ENCODE measurements at regions not wholly inside any gene's neighbourhood (a gene's known extent, or its start where the extent isn't known, plus 50 kb on each side); places are given as distances from the start of the nearest gene placed in this dataset.

DNA sequence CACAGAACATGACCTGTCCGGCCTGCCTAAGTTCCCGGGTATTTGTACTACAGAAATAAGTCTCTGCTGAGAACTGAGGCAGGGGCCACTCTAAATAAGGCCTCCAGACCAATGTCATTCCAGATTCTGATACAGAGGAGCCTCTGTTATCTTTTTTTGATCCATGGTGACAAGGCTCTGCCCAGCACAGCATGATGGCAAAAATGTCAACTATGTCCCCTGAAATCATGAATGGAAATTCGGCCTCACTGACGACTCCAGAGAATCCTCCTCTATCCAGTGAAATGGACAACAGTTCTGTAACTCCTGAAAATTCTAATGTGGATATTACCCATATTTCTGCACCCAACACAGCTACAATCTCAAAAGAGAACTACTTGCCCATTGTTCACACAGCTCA lies 335.0 kb downstream of the DNAH5 start:
- H3K27me3 Mint-ChIP-seq (ENCODE audit: insufficient read depth), result peaks cover 1% of the 10 kb centered on the region

DNA sequence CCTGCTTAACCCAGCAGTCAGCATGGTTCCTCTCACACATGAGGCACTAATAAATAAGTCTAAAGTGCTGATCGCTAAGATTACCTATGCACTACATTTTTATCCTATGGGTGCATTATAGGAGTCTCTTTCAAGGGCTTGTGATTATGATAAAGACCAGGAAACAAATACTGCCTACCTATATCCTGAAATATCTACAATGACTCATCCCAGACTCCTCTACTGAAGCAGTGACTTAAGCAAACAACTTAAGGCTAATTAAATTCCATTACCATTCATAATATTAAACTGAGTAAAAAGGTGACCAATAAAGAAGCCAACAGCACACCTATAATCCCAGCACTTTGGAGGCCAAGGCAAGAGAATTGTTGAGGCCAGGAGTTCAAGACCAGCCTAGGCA lies 338.4 kb downstream of the DNAH5 start:
- Mint-ChIP-seq H3K27me3 (ENCODE audit: insufficient read depth) (no peaks in the 10 kb centered on the region), H3K36me3 (ENCODE audit: low read depth) (no peaks in the 10 kb centered on the region), H3K27ac (no peak overlapping the region), H3K4me1 (no peaks in the 10 kb centered on the region), H3K4me3 (no peak overlapping the region), H3K9me3 (no peaks in the 10 kb centered on the region)
- TF ChIP-seq, protein P1, sequence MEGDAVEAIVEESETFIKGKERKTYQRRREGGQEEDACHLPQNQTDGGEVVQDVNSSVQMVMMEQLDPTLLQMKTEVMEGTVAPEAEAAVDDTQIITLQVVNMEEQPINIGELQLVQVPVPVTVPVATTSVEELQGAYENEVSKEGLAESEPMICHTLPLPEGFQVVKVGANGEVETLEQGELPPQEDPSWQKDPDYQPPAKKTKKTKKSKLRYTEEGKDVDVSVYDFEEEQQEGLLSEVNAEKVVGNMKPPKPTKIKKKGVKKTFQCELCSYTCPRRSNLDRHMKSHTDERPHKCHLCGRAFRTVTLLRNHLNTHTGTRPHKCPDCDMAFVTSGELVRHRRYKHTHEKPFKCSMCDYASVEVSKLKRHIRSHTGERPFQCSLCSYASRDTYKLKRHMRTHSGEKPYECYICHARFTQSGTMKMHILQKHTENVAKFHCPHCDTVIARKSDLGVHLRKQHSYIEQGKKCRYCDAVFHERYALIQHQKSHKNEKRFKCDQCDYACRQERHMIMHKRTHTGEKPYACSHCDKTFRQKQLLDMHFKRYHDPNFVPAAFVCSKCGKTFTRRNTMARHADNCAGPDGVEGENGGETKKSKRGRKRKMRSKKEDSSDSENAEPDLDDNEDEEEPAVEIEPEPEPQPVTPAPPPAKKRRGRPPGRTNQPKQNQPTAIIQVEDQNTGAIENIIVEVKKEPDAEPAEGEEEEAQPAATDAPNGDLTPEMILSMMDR (conservative IDR thresholded peaks at IDR 0.05), result no peak
- no peak overlapping the region for H3K9ac ChIP-seq (ENCODE audit: extremely low read depth, low read length, poor library complexity, severe bottlenecking)
- H3K4me1 ChIP-seq (ENCODE audit: control insufficient read depth, insufficient read depth, low read length), result no peaks in the 10 kb centered on the region
- no peak for DNase-seq
- no peaks in the 10 kb centered on the region for H3K9me3 ChIP-seq (ENCODE audit: control insufficient read depth, low read length)
- no peak overlapping the region for H3K4me3 ChIP-seq (ENCODE audit: low read length)
- 100% methylated on average over 1 of the region's 1 CpG; no CpG with 5 or more reads in 1 of the 2 experiments for WGBS, 2 experiments (ENCODE audit: insufficient coverage in 1 of 2, insufficient read length in 1 of 2)
- H3K27me3 ChIP-seq (ENCODE audit: control insufficient read depth, insufficient read depth, low read length, poor library complexity, severe bottlenecking), result no peaks in the 10 kb centered on the region
- no peak overlapping the region for H3K27ac ChIP-seq (ENCODE audit: low read depth, low read length)
- H3K36me3 ChIP-seq (ENCODE audit: control insufficient read depth, insufficient read depth, low read length), result no peaks in the 10 kb centered on the region

More for the DNA sequence above, 335.0 kb downstream of the DNAH5 start:
- Histone ChIP-seq H3K4me1 (ENCODE audit: control insufficient read depth, insufficient read depth, low read length) (no peaks in the 10 kb centered on the region), H3K9me3 (ENCODE audit: control insufficient read depth, low read length) (no peaks in the 10 kb centered on the region), H3K27ac (ENCODE audit: low read depth, low read length) (no peak overlapping the region), H3K27me3 (ENCODE audit: control insufficient read depth, insufficient read depth, low read length, poor library complexity, severe bottlenecking) (no peaks in the 10 kb centered on the region), H3K9ac (ENCODE audit: extremely low read depth, low read length, poor library complexity, severe bottlenecking) (no peak overlapping the region), H3K4me3 (ENCODE audit: low read length) (no peak overlapping the region), H3K36me3 (ENCODE audit: control insufficient read depth, insufficient read depth, low read length) (no peaks in the 10 kb centered on the region)
- H3K4me3 Mint-ChIP-seq, result no peak overlapping the region
- 83 to 100% methylated on average over 2 to 4 of the region's 4 CpGs for WGBS, 2 experiments (ENCODE audit: insufficient coverage in 1 of 2, insufficient read length in 1 of 2)
- DNase-seq, result no peak
- H3K27ac Mint-ChIP-seq, result no peak overlapping the region
- no peaks in the 10 kb centered on the region for H3K9me3 Mint-ChIP-seq
- no peaks in the 10 kb centered on the region for H3K4me1 Mint-ChIP-seq
- TF ChIP-seq, protein P1 (conservative IDR thresholded peaks at IDR 0.05), result no peak
- H3K36me3 Mint-ChIP-seq (ENCODE audit: low read depth), result no peaks in the 10 kb centered on the region

DNA sequence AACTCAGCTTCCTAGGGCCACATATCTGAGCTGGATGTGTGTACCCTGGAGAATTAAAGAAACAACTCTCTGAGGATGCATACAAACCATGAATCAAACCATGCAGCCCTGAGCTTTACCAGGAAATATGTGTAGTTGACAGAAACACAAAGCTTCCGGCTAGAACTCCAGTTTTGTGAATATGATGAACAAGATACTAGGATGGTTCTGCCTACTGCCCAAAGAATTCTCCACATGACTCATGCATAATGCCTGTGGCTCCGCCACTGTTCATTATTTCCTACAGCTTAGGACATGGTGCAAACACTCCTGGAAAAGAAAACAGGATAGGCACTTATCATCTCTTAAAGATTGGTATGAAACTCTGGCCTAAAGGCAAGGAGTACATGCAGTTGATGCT lies 343.4 kb downstream of the DNAH5 start:
- H3K9me3 ChIP-seq (ENCODE audit: control insufficient read depth, low read length), result no peaks in the 10 kb centered on the region
- H3K4me1 Mint-ChIP-seq, result no peaks in the 10 kb centered on the region
- DNase-seq, result no peak
- no peak overlapping the region for H3K27ac ChIP-seq (ENCODE audit: low read depth, low read length)
- TF ChIP-seq, protein P1 (conservative IDR thresholded peaks at IDR 0.05), result no peak
- H3K27me3 ChIP-seq (ENCODE audit: control insufficient read depth, insufficient read depth, low read length, poor library complexity, severe bottlenecking), result no peaks in the 10 kb centered on the region
- 97 to 100% methylated on average over 2 of the region's 2 CpGs for WGBS, 2 experiments (ENCODE audit: insufficient coverage in 1 of 2, insufficient read length in 1 of 2)
- no peaks in the 10 kb centered on the region for H3K4me1 ChIP-seq (ENCODE audit: control insufficient read depth, insufficient read depth, low read length)
- H3K36me3 ChIP-seq (ENCODE audit: control insufficient read depth, insufficient read depth, low read length), result no peaks in the 10 kb centered on the region
- H3K4me3 Mint-ChIP-seq, result no peak overlapping the region
- H3K36me3 Mint-ChIP-seq (ENCODE audit: low read depth), result no peaks in the 10 kb centered on the region
- no peak overlapping the region for H3K9ac ChIP-seq (ENCODE audit: extremely low read depth, low read length, poor library complexity, severe bottlenecking)
- no peak overlapping the region for H3K27ac Mint-ChIP-seq
- H3K9me3 Mint-ChIP-seq, result no peaks in the 10 kb centered on the region
- H3K4me3 ChIP-seq (ENCODE audit: low read length), result no peak overlapping the region
- no peaks in the 10 kb centered on the region for H3K27me3 Mint-ChIP-seq (ENCODE audit: insufficient read depth)
